PC-9 (cell line): ENCODE measurements at regions not wholly inside any gene's neighbourhood (a gene's known extent, or its start where the extent isn't known, plus 50 kb on each side); places are given as distances from the start of the nearest gene placed in this dataset.

Source experiments
- BruUV-seq: library from RNA; stranded (reverse); fragments of 400-500 nt; replicated peaks from 2 replicates; lab custom pipeline; 2021; lab: Mats Ljungman, UMichigan
- CTCF ChIA-PET: fragments of 300-600 bp; sonication (Branson Sonifier 250); formaldehyde crosslinking; loops from one replicate; lab custom pipeline; 2022; ENCODE audit warnings: antibody characterized with exemption; lab: Charles Lee
- POLR2A ChIA-PET: fragments of 300-600 bp; sonication (Branson Sonifier 250); formaldehyde crosslinking; loops from one replicate; lab custom pipeline; 2022; ENCODE audit warnings: antibody characterized with exemption; ENCODE audit not compliant: unreplicated experiment; lab: Charles Lee
- DNase-seq, 2 experiments: peaks; one replicate each; pipeline versions ENCODE4 v3.0.0 to v3.0.0-alpha.2; 2015 to 2022; ENCODE audit warnings: mixed read lengths in 1 of 2
- H2AFZ ChIP-seq: fragments of 200-600 bp; sonication (generic); 2 replicates; pipeline ENCODE4 v1.8.1; 2017; ENCODE audit warnings: antibody characterized with exemption
- H3F3A ChIP-seq: fragments of 200-600 bp; sonication (generic); 2 replicates; pipeline ENCODE4 v1.8.1; 2017; ENCODE audit warnings: antibody characterized with exemption, mild to moderate bottlenecking, low read depth; ENCODE audit not compliant: insufficient read depth
- H3K27ac ChIP-seq: fragments of 200-600 bp; sonication (generic); 2 replicates; pipeline ENCODE4 v1.6.1; 2016; ENCODE audit warnings: mixed run types
- H3K27me3 ChIP-seq: fragments of 200-600 bp; sonication (generic); 2 replicates; pipeline ENCODE4 v1.6.1; 2016; ENCODE audit warnings: low read depth, mixed run types; ENCODE audit not compliant: insufficient read depth
- H3K36me3 ChIP-seq: fragments of 200-600 bp; sonication (generic); 2 replicates; pipeline ENCODE4 v1.6.1; 2016; ENCODE audit warnings: low read depth, mixed run types
- H3K4me1 ChIP-seq: fragments of 200-600 bp; sonication (generic); replicated peaks from 2 replicates; pipeline ENCODE4 v1.6.1; 2016; ENCODE audit warnings: mixed run types; ENCODE audit not compliant: insufficient read depth
- H3K4me2 ChIP-seq: fragments of 200-600 bp; sonication (generic); 2 replicates; pipeline ENCODE4 v1.6.1; 2017; ENCODE audit warnings: mixed run types
- H3K4me3 ChIP-seq: fragments of 200-600 bp; sonication (generic); 2 replicates; pipeline ENCODE4 v1.6.1; 2016; ENCODE audit warnings: mixed run types
- H3K79me2 ChIP-seq: fragments of 200-600 bp; sonication (generic); 2 replicates; pipeline ENCODE4 v1.6.1; 2017; ENCODE audit warnings: low read depth, mixed run types
- H3K9me2 ChIP-seq: fragments of 200-600 bp; sonication (generic); 2 replicates; pipeline ENCODE4 v1.8.1; 2017; ENCODE audit warnings: mild to moderate bottlenecking; ENCODE audit not compliant: insufficient read depth
- H3K9me3 ChIP-seq: fragments of 200-600 bp; sonication (generic); 2 replicates; pipeline ENCODE4 v1.8.1; 2016; ENCODE audit warnings: low read depth; ENCODE audit not compliant: insufficient read depth
- H4K20me1 ChIP-seq: fragments of 200-600 bp; sonication (generic); 2 replicates; pipeline ENCODE4 v1.8.1; 2017; ENCODE audit not compliant: insufficient read depth
- CTCF ChIP-seq: fragments of 200-600 bp; sonication (generic); conservative IDR thresholded peaks from 2 replicates; pipeline ENCODE4 v1.6.1; 2017; ENCODE audit warnings: mixed run types, antibody characterized with exemption, mild to moderate bottlenecking, moderate library complexity
- EZH2 ChIP-seq: fragments of 200-600 bp; sonication (generic); IDR thresholded peaks from 2 replicates; pipeline ENCODE4 v1.8.0; 2017; ENCODE audit warnings: antibody characterized with exemption, low read depth
- intact Hi-C: fragments of 100-400 bp; cut with micrococcal nuclease; formaldehyde crosslinking; loops from one replicate; pipeline ENCODE4 v1.10.0; 2022; ENCODE audit not compliant: unreplicated experiment

- H3K9me2 ChIP-seq: no peaks in the 10 kb centered on the region; the same call in 1 of the 2 replicates
- H3K4me3 ChIP-seq: no peak overlapping the region
- ChIA-PET POLR2A (interaction anchor here (0.7 kb wide), 1 partner anchor 138 kb away, joined by 4 read pairs; no protein-coding TSS in a partner anchor), CTCF (no interaction called here)
- H3K27ac ChIP-seq: no peak overlapping the region
- no peaks in the 10 kb centered on the region for H3F3A ChIP-seq
- no peak for TF ChIP-seq EZH2
- TF ChIP-seq CTCF: no peak
- H3K4me1 ChIP-seq: peaks cover 8% of the 10 kb centered on the region
- no peaks in the 10 kb centered on the region for H3K9me3 ChIP-seq
- DNase-seq: no peak
- intact Hi-C loops: no loop called here
- H3K79me2 ChIP-seq: no peaks in the 10 kb centered on the region
- no peak overlapping the region for H3K4me2 ChIP-seq
- no peaks in the 10 kb centered on the region for H4K20me1 ChIP-seq
- no peak overlapping the region for H2AFZ ChIP-seq
- no peaks in the 10 kb centered on the region for H3K36me3 ChIP-seq
- no TSS peak for BruUV-seq
- H3K27me3 ChIP-seq: no peaks in the 10 kb centered on the region
Measured at GRCh38 chr5:74174366-74174765, 466.2 kb downstream of the ENC1 start.

- Histone ChIP-seq H3K4me2 (no peak overlapping the region), H3K4me3 (no peak overlapping the region), H3K36me3 (no peaks in the 10 kb centered on the region), H3F3A (no peaks in the 10 kb centered on the region), H3K27ac (no peak overlapping the region), H3K9me3 (no peaks in the 10 kb centered on the region), H4K20me1 (no peaks in the 10 kb centered on the region), H2AFZ (no peak overlapping the region), H3K9me2 (no peaks in the 10 kb centered on the region; the same call in 1 of the 2 replicates), H3K79me2 (no peaks in the 10 kb centered on the region), H3K27me3 (no peaks in the 10 kb centered on the region), H3K4me1 (peaks cover 8% of the 10 kb centered on the region)
- POLR2A ChIA-PET: interaction anchor here (0.6 to 0.7 kb wide), 2 partner anchors 132 to 139 kb away, joined by 4 to 8 read pairs; no protein-coding TSS in a partner anchor
- CTCF ChIA-PET: no interaction called here
- DNase-seq: no peak
- intact Hi-C loops: no loop called here
- BruUV-seq: no TSS peak
- TF ChIP-seq EZH2 (no peak), CTCF (no peak)
Measured at GRCh38 chr5:74173665-74174064, 466.9 kb downstream of the ENC1 start.

GRCh38 chr5:74173241-74173640 lies 467.3 kb downstream of the ENC1 start:
- no peak for DNase-seq
- Histone ChIP-seq H3K9me2 (no peaks in the 10 kb centered on the region; the same call in 1 of the 2 replicates), H3K9me3 (no peaks in the 10 kb centered on the region), H3K79me2 (no peaks in the 10 kb centered on the region), H3F3A (no peaks in the 10 kb centered on the region), H2AFZ (no peak overlapping the region), H3K27ac (no peak overlapping the region), H3K4me1 (peaks cover 11% of the 10 kb centered on the region), H4K20me1 (no peaks in the 10 kb centered on the region), H3K4me3 (no peak overlapping the region), H3K27me3 (no peaks in the 10 kb centered on the region), H3K36me3 (no peaks in the 10 kb centered on the region), H3K4me2 (no peak overlapping the region)
- CTCF ChIA-PET: no interaction called here
- BruUV-seq: no TSS peak
- TF ChIP-seq CTCF (no peak), EZH2 (no peak)
- POLR2A ChIA-PET: no interaction called here
- intact Hi-C loops: no loop called here
